HG03457 (cell line): ENCODE measurements at regions not wholly inside any gene's neighbourhood (a gene's known extent, or its start where the extent isn't known, plus 50 kb on each side); places are given as distances from the start of the nearest gene placed in this dataset.
A peak's percentile ranks its signal among the peaks of the same experiment; 100 is the strongest.
"Not testable (repeated sequence)": the region's sequence is repeated elsewhere in the genome, so short reads cannot be mapped to it uniquely, and the experiment has no call there.

Experiments
- ATAC-seq: cut with Tn5 transposase; IDR thresholded peaks from one replicate; pipeline ENCODE4 v1.9.1; 2021; ENCODE audit warnings: moderate number of reproducible peaks; ENCODE audit not compliant: unreplicated experiment

DNA sequence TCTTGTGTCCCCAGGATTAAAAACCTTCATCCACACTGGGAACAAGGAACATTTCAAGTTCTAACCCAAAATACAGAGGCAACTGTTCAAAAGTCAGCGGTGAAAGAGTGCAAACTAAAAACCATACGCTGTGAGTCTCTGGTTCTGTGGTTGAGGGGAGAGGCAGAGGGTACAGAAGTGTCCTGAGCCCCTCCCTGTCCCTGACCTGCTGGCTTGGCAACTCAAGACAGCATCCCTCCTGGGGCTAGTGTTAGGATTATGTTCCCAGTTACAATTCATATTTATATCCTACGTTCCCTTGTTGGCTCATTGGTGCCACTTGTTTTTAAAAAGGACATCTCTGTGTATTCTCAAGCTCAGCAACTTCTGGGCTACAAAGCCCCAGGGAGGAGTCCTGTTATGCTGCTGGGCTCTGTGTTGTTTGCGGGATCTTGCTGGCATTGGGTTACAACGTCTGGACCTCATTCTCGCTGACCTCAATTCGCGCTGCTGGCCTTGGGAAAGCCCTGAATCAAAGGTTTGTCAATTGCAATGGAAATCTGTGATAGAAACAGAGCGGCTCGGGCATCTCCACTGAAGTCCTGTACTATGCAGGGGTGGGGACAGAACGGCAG, 420.8 kb downstream of the FUT8 start:
- no peak for ATAC-seq

- ATAC-seq = no peak
Observed at GRCh38 chr14:65834051-65834450, 421.5 kb downstream of the FUT8 start.

- ATAC-seq = no peak
Observed at GRCh38 chr14:65834812-65835211, 422.3 kb downstream of the FUT8 start.

GRCh38 chr14:65835501-65835900, 423.0 kb downstream of the FUT8 start:
- ATAC-seq = no peak

DNA sequence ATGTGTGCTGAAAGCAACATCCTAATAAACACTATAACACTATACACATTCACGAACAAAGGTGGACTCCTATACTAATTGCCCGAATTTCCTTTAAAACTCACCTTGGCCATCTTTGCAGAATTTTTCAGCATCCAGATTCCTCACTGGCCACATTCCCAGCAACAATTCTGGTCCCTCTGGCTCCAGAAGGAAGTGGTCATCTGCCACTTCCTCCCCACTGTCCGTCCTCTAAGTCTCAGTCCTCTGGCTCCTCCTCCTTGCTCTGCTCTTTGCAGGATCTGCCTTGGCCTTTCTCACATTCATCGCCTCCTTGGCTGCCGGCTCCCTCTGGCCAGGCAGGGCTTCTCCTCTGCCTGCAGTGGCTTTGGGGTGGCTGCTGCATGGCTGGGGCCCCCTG, 426.0 kb downstream of the FUT8 start:
- ATAC-seq = no peak

DNA sequence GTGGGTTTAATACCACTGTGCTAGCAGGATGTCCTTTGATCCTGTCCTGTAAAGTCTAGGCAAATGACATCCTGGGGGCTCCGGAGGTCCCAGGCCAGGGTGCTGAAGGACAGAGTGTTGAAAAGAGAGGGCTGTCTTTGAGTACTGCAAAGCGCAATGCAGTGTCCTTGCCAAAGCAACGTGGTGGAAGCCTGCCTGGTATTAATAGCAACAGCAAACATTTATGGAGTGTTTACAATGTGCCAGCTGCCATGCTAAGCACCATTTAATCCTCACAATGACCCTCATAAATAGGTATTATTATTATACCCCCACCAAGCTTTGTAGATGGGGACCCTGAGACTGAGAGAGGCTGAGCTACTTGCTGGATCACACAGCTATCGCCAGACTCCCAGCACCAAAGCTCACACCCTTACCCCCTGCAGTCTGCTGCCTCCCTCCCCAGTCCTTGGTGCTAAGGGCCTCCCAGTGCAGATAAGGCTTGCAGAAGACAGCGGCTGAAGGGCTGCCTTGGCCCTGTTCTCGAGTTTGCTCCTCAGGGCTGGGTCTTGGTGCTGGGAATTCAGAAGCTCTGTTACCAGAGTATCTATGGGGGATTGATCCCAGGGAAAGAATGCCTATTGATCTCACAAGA, 427.7 kb downstream of the FUT8 start:
- no peak for ATAC-seq

DNA sequence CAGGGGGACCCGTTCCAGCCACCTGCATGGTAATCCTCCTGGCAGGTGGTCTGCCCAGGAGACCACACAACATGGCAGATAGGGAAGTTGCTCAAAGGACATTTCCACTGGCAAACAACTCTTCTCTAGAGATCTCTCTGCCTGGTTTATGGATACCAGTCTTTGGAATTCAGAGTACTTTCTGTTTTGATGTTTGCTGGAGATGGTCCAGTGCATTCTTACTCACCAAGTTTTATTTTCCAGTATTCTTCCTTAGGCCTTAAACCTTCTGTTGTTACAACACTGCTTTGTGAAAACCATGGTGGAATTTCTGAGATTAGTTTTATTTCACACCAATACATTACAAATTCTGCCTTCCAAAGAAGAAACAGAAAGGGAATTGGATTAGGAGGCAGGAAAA, 428.3 kb downstream of the FUT8 start:
- no peak for ATAC-seq

GRCh38 chr14:65846196-65846868, 433.8 kb downstream of the FUT8 start:
- no peak for ATAC-seq

DNA sequence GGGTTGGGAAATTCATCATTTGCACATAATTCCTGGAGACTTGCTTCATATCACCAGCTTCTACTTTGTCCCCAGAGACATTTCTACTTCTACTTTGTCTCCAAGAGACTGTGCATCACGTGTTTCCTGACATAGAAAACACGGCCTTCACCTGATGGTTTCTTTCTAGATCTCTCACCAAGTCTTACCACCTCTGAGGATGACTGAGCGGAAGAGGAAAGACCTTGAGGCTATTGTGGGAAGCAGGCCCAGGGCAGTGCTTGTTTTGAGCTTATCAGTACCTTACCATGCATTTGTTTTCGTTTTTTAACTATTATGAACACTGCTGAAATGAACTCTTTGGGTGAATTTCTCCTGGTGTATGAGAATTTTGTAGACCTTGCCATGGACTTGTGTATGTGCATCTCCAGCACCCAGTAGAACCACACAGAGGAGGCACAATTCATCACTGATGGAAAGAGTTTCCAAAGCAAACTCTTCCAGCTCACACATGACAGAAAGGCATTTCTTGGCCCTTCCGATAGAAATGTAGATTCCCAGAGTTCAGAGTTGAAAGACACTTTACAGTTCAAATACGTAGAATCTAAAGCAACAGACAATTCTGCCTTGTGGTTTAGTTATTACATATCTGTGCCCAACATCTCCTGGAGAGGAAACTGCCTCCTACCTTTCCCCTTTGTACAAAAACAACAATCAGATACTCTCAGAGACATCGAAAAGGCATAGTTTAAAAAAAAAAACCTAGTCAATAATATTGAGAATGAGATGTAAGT, 434.7 kb downstream of the FUT8 start:
- peak; percentile 83 for ATAC-seq

DNA sequence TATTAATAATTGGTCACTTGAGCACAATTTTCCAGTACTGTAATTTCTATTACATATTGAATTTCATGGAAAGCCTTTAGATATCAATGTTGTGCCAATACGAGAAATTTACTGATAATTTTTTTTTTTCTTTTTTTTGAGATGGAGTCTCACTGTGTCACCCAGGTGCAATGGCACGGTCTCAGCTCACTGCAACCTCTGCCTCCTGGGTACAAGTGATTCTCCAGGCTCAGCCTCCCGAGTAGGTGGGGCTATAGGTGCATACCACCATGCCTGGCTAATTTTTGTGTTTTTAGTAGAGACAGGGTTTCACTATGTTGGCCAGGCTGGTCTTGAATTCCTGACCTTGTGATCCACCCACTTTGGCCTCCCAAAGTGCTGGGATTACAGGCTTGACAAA, 435.4 kb downstream of the FUT8 start:
- not testable (repeated sequence) for ATAC-seq

GRCh38 chr14:65849091-65849490, 436.6 kb downstream of the FUT8 start:
- no peak for ATAC-seq

GRCh38 chr14:65849558-65849957, 437.0 kb downstream of the FUT8 start:
- no peak for ATAC-seq

DNA sequence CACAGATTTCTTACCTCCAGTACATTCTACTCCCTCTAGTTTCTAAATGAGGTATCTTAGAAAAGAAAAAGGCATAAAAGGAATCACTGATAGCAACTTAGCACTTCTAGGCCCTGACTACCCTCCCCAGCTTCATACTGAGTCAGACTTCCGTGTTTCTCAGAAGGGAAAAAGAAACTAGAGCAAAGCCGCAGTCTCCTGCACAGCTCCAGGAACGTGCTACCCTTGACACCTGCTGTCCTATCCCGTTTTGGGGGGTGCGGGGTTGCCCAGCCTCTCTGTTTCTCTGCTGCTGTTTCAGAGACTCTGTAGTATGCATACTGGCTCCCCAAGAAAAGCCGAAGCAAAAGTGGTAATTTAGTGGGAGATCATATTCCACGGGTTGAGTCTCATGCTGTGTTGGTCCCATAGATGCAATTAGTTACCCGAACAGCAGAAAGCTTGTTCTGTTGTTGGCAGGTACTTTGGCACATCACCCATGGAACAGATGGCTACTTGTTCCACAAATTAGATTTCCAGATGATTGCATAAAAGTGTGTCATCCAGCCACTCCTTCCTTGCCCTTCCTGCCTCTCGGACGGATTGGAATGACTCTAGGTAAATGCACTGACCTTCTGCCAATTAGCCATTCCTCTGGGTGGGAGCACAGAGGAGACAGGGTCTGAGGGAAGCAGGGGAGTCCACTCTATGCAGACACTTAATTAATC, 438.1 kb downstream of the FUT8 start:
- no peak for ATAC-seq

DNA sequence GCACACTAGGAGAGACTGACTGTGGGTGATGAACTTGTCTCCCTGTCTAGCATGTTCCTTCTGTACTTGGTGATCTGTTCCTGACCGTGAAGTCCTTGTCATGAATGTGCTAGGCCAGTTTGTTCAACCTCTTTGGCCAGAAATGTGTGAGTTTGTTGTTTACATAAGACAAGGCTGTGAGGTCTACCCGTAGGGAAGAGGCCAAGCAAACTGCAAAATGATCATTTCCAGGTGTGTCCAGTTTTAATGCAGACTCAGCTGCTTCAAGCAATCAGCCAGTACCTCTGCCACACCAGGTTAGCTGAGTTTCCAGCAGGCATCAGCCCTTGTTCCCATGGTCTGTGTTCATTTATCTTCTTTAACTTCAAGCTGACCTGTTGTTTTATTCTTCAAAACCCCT, 440.2 kb downstream of the FUT8 start:
- ATAC-seq = no peak

DNA sequence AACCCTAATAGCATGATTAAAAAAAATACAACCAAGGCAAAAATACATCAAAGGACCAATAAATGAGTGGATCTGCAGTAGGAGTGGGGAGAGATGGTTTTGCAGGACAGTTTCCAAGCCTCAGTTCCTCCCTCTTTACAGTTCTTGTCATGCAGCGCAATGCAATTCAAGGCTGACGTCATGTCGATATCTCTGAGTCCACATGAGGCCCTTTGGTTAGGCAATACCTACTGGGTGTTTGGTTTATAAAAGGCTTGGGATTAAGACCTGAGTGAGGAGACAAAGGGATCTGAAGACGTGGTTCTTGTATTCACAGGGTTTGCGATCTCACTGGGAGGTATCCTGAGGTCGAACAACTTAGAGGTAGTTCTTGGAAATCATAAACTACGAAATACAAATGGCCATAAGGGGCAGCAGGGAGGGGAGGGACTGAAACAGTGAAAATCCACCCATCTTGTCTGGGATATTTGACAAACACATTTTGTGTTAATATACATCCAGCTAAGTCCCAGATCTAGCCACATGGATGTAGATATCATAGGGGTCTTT, 441.0 kb downstream of the FUT8 start:
- ATAC-seq = no peak

GRCh38 chr14:65854215-65854614, 441.7 kb downstream of the FUT8 start:
- ATAC-seq = no peak

DNA sequence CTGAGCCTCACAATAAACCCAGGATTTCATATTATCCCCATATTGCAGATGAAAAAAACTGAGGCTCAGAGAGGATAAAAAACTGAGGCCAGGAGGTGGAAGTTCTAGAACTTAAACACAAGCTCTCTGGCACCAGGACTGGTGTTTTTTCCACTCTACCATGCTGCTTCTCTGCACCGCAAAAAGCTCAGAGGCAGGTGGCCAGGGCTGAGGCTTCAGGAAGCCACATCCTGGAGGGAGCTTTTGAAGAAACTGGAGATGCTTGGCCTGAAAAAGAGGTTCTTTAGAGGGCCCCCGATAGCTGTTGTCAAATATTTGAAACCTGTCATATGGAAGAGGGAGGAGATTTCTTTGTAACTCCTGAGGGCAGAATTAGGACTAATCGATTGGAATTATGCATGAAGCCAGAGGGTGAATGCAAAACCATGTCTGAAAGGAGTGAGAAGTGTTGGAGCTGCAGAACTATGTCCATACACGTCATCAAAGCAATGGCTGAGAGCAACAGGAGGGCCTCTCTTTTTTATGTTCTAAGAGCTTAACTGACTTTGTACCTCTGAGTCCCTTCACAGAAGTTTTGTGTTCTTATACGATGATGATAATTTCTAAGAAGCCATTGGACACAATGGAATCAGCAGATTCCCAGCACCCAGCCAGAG, 448.6 kb downstream of the FUT8 start:
- ATAC-seq = no peak

DNA sequence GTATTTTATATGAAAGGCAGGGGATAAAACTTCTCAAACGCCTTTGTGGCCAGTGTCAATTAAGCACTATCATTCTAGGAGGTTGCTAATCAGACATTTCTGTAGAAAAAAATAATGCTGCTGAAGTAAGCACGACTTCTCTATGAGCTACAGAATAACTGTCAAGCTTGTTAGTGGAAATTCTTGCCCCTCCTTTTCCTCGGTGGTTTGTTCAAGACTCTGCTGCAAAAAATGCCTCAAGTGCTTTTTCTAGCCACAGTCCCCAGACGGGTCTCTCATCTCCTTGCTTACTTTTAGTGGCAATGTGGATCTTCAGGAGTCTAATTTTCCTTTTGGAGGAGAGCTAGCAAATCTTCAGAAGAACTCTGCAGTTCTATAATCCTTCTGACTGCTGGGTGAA, 452.0 kb downstream of the FUT8 start:
- no peak for ATAC-seq

- no peak for ATAC-seq
Observed at GRCh38 chr14:65864984-65865383, 452.5 kb downstream of the FUT8 start.

DNA sequence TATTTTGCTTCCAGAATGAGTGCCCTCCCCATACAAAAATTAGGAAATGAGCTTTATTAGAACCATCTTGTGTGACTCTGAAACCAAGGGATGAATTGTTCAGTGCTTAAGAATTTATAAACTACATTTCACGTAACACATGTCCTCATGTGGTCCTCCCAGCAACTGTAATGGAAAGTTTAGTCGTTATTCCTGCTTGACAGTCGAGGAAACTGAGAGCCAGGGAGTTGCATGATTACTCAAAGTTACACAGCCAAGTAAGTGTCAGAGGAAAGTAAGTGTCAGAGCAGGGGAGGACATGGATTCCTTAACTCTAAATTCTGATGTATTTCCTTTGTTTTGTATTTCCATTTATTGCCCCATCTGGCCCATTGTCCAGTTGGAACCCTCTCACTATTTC, 453.9 kb downstream of the FUT8 start:
- ATAC-seq = no peak
